HepG2 (cell line): ENCODE measurements at regions not wholly inside any gene's neighbourhood (a gene's known extent, or its start where the extent isn't known, plus 50 kb on each side); places are given as distances from the start of the nearest gene placed in this dataset.

Experiments
- AGO2 ChIP-seq: fragments of 200-400 bp; formaldehyde crosslinking; optimal IDR thresholded peaks from 2 replicates; pipeline ENCODE3; 2017; ENCODE audit warnings: mild to moderate bottlenecking, low read depth, low read length, moderate library complexity
- DR1 ChIP-seq: sonication (generic); formaldehyde crosslinking; IDR thresholded peaks from 2 replicates; pipeline ENCODE4 v1.8.0; 2021; ENCODE audit warnings: mild to moderate bottlenecking, missing genetic modification reagents, inconsistent platforms
- ELF1 ChIP-seq: sonication (generic); formaldehyde crosslinking; IDR thresholded peaks from 2 replicates; pipeline ENCODE4 v1.4.0; 2020; ENCODE audit warnings: missing genetic modification reagents
- ETV6 ChIP-seq: sonication (generic); formaldehyde crosslinking; conservative IDR thresholded peaks from 2 replicates; pipeline ENCODE4 v1.4.0; 2020; ENCODE audit warnings: missing genetic modification reagents
- MEIS1 ChIP-seq: sonication (generic); formaldehyde crosslinking; IDR thresholded peaks from 2 replicates; pipeline ENCODE4 v1.9.0; 2021; ENCODE audit warnings: mild to moderate bottlenecking, missing genetic modification reagents, moderate library complexity, borderline replicate concordance
- NR2F6 ChIP-seq, 2 experiments: IDR thresholded peaks; 2 replicates each; pipeline ENCODE4 v1.6.1; 2016; ENCODE audit warnings: antibody characterized with exemption in 1 of 2, mild to moderate bottlenecking in 1 of 2
- RARA ChIP-seq: IDR thresholded peaks from 2 replicates; pipeline ENCODE4 v1.6.1; 2016; ENCODE audit warnings: missing genetic modification reagents, missing compliant biosample characterization
- RFX1 ChIP-seq: fragments of 450-650 bp; IDR thresholded peaks from 2 replicates; pipeline ENCODE4 v1.6.1; 2017
- SMAD1 ChIP-seq: sonication (generic); formaldehyde crosslinking; IDR thresholded peaks from 2 replicates; pipeline ENCODE4 v1.4.0; 2020; ENCODE audit warnings: missing genetic modification reagents, low read depth, mild to moderate bottlenecking, borderline replicate concordance
- STAG1 ChIP-seq: sonication (generic); formaldehyde crosslinking; IDR thresholded peaks from 2 replicates; pipeline ENCODE4 v1.4.0; 2020; ENCODE audit warnings: missing genetic modification reagents
- YEATS4 ChIP-seq: sonication (generic); formaldehyde crosslinking; IDR thresholded peaks from 2 replicates; pipeline ENCODE4 v1.4.0; 2020; ENCODE audit warnings: missing genetic modification reagents, borderline replicate concordance
- ZBTB1 ChIP-seq: sonication (generic); formaldehyde crosslinking; IDR thresholded peaks from 2 replicates; pipeline ENCODE4 v1.4.0; 2020; ENCODE audit warnings: missing genetic modification reagents, borderline replicate concordance
- ZKSCAN5 ChIP-seq: sonication (generic); formaldehyde crosslinking; IDR thresholded peaks from 2 replicates; pipeline ENCODE4 v1.5.1; 2020; ENCODE audit warnings: mild to moderate bottlenecking, missing genetic modification reagents
- ZNF12 ChIP-seq: sonication (generic); formaldehyde crosslinking; IDR thresholded peaks from 2 replicates; pipeline ENCODE4 v1.5.0; 2020; ENCODE audit warnings: missing genetic modification reagents
- ZNF552 ChIP-seq: sonication (generic); formaldehyde crosslinking; IDR thresholded peaks from 2 replicates; pipeline ENCODE4 v1.9.0; 2022; ENCODE audit warnings: missing genetic modification reagents, mild to moderate bottlenecking, borderline replicate concordance
- ZNF562 ChIP-seq: sonication (generic); formaldehyde crosslinking; IDR thresholded peaks from 2 replicates; pipeline ENCODE4 v1.8.0; 2022; ENCODE audit warnings: missing genetic modification reagents, borderline replicate concordance
- ZNF614 ChIP-seq: IDR thresholded peaks from 2 replicates; pipeline ENCODE4 v1.6.1; 2018; ENCODE audit warnings: missing biosample characterization, missing genetic modification reagents, inconsistent platforms, borderline replicate concordance
- ZNF768 ChIP-seq: sonication (generic); formaldehyde crosslinking; IDR thresholded peaks from 2 replicates; pipeline ENCODE4 v1.4.0; 2020; ENCODE audit warnings: missing genetic modification reagents
- ZNF883 ChIP-seq: sonication (generic); formaldehyde crosslinking; IDR thresholded peaks from 2 replicates; pipeline ENCODE4 v1.5.1; 2020; ENCODE audit warnings: mild to moderate bottlenecking, missing genetic modification reagents; ENCODE audit errors: not compliant biosample characterization
- TF ChIP-seq, protein P1 (sequence below): sonication (generic); formaldehyde crosslinking; IDR thresholded peaks from 2 replicates; pipeline ENCODE4 v1.4.0; 2020; ENCODE audit warnings: missing genetic modification reagents
- TF ChIP-seq, protein P2 (sequence below): sonication (generic); formaldehyde crosslinking; IDR thresholded peaks from 2 replicates; pipeline ENCODE4 v1.5.0; 2020; ENCODE audit warnings: missing genetic modification reagents
- TF ChIP-seq, protein P3 (sequence below): sonication (generic); formaldehyde crosslinking; IDR thresholded peaks from 2 replicates; pipeline ENCODE4 v1.4.0; 2020; ENCODE audit warnings: mild to moderate bottlenecking, missing genetic modification reagents

DNA sequence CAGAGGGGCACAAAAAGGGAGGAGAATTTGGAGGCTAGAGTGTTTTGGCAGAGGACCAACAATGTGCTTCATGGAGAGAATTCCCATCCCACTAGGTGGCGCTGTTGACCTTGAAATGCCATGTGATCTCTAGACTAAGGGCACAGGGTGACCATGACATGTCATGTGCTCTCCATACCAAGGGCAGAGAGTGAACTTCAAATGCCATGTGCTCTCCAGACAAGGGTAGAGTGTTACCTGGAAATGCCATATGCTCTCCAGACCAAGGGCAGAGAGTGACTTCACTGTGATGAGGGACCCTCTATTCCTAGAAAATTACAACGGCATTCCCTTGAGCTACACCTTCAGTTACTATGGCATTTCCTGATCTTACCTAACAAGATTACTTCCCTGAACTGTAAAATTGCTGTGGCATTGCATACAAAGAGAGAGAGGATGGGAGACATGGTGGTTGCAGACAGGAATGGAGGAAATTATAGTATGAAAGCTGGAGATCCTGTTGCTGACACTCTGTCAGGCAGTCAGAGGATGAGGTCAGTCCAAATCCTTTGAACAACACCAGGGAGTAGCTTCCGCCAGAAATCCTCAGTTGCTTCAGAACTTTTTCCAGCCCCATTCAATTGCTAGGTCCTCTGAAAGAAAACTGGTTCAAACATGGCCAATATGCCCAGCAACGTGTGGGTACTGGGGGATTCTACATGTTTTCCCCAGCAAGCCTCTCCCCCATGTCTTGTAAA, 60.9 kb upstream of the ACSM6 start (continued):
- TF ChIP-seq, protein P1, sequence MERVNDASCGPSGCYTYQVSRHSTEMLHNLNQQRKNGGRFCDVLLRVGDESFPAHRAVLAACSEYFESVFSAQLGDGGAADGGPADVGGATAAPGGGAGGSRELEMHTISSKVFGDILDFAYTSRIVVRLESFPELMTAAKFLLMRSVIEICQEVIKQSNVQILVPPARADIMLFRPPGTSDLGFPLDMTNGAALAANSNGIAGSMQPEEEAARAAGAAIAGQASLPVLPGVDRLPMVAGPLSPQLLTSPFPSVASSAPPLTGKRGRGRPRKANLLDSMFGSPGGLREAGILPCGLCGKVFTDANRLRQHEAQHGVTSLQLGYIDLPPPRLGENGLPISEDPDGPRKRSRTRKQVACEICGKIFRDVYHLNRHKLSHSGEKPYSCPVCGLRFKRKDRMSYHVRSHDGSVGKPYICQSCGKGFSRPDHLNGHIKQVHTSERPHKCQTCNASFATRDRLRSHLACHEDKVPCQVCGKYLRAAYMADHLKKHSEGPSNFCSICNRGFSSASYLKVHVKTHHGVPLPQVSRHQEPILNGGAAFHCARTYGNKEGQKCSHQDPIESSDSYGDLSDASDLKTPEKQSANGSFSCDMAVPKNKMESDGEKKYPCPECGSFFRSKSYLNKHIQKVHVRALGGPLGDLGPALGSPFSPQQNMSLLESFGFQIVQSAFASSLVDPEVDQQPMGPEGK (CRISPR knock-in tag), result no peak
- TF ChIP-seq STAG1 (CRISPR knock-in tag) (peak; percentile 97), YEATS4 (CRISPR knock-in tag) (no peak), RFX1 (no peak), ELF1 (CRISPR knock-in tag) (no peak), ZNF883 (CRISPR knock-in tag) (no peak), ZNF12 (CRISPR knock-in tag) (no peak), MEIS1 (no peak), RARA (CRISPR knock-in tag) (peak; percentile 61; the same call in 1 of the 2 replicates), AGO2 (no peak), DR1 (CRISPR knock-in tag) (no peak), ZNF768 (CRISPR knock-in tag) (no peak), ZKSCAN5 (CRISPR knock-in tag) (no peak), ZNF562 (CRISPR knock-in tag) (no peak), SMAD1 (CRISPR knock-in tag) (no peak), ETV6 (CRISPR knock-in tag) (no peak), NR2F6 (IDR thresholded peaks at IDR 0.05) (peak; percentile 80), NR2F6 (CRISPR knock-in tag; IDR thresholded peaks at IDR 0.05) (peak; percentile 88), ZBTB1 (CRISPR knock-in tag) (no peak), ZNF614 (CRISPR knock-in tag) (0 out of 2 replicates have a peak, but pooled peaks have one; percentile 52), ZNF552 (CRISPR knock-in tag) (no peak)
- TF ChIP-seq, protein P2, sequence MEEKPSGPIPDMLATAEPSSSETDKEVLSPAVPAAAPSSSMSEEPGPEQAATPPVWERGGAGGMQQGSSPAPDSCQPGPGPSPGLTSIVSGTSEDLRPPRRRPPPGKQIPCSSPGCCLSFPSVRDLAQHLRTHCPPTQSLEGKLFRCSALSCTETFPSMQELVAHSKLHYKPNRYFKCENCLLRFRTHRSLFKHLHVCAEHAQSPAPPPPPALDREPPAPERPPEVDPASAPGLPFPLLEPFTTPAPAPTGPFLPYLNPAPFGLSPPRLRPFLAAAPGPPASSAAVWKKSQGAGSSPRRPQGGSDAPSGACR (CRISPR knock-in tag), result no peak
- TF ChIP-seq, protein P3, sequence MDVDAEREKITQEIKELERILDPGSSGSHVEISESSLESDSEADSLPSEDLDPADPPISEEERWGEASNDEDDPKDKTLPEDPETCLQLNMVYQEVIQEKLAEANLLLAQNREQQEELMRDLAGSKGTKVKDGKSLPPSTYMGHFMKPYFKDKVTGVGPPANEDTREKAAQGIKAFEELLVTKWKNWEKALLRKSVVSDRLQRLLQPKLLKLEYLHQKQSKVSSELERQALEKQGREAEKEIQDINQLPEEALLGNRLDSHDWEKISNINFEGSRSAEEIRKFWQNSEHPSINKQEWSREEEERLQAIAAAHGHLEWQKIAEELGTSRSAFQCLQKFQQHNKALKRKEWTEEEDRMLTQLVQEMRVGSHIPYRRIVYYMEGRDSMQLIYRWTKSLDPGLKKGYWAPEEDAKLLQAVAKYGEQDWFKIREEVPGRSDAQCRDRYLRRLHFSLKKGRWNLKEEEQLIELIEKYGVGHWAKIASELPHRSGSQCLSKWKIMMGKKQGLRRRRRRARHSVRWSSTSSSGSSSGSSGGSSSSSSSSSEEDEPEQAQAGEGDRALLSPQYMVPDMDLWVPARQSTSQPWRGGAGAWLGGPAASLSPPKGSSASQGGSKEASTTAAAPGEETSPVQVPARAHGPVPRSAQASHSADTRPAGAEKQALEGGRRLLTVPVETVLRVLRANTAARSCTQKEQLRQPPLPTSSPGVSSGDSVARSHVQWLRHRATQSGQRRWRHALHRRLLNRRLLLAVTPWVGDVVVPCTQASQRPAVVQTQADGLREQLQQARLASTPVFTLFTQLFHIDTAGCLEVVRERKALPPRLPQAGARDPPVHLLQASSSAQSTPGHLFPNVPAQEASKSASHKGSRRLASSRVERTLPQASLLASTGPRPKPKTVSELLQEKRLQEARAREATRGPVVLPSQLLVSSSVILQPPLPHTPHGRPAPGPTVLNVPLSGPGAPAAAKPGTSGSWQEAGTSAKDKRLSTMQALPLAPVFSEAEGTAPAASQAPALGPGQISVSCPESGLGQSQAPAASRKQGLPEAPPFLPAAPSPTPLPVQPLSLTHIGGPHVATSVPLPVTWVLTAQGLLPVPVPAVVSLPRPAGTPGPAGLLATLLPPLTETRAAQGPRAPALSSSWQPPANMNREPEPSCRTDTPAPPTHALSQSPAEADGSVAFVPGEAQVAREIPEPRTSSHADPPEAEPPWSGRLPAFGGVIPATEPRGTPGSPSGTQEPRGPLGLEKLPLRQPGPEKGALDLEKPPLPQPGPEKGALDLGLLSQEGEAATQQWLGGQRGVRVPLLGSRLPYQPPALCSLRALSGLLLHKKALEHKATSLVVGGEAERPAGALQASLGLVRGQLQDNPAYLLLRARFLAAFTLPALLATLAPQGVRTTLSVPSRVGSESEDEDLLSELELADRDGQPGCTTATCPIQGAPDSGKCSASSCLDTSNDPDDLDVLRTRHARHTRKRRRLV (CRISPR knock-in tag), result no peak
